GM12873 (cell line): ENCODE measurements at regions not wholly inside any gene's neighbourhood (a gene's known extent, or its start where the extent isn't known, plus 50 kb on each side); places are given as distances from the start of the nearest gene placed in this dataset.

Experiments
- CTCF ChIP-seq: IDR thresholded peaks from 2 replicates; pipeline ENCODE4 v1.5.1; 2012; ENCODE audit warnings: low read depth, mild to moderate bottlenecking, moderate library complexity, low read length, control low read depth; ENCODE audit not compliant: insufficient read depth; ENCODE audit errors: missing control alignments

GRCh38 chr14:105926373-105927095 is 400.2 kb downstream of the TMEM121 start:
- no peak for TF ChIP-seq CTCF

- TF ChIP-seq CTCF, result no peak
Observed at GRCh38 chr14:105927096-105928060, 401.0 kb downstream of the TMEM121 start.

- TF ChIP-seq CTCF, result no peak
Observed at GRCh38 chr14:105929327-105930081, 403.1 kb downstream of the TMEM121 start.

GRCh38 chr14:105930572-105930971 is 404.2 kb downstream of the TMEM121 start:
- TF ChIP-seq CTCF, result no peak

- peak; percentile 32 for TF ChIP-seq CTCF
Observed at GRCh38 chr14:105931808-105932483, 405.6 kb downstream of the TMEM121 start.

GRCh38 chr14:105933238-105933637 is 406.9 kb downstream of the TMEM121 start:
- no peak for TF ChIP-seq CTCF

GRCh38 chr14:105935384-105935783 is 409.0 kb downstream of the TMEM121 start:
- TF ChIP-seq CTCF, result no peak
